Smooth muscle cell (in vitro differentiated cells): ENCODE measurements at regions not wholly inside any gene's neighbourhood (a gene's known extent, or its start where the extent isn't known, plus 50 kb on each side); places are given as distances from the start of the nearest gene placed in this dataset.

Experiments used
- DNase-seq: peaks from one replicate; lab custom pipeline; 2025; ENCODE audit not compliant: unreplicated experiment; lab: John Stamatoyannopoulos, UW
- H2AFZ ChIP-seq: fragments of 200-600 bp; sonication (generic); 2 replicates; pipeline ENCODE4 v1.6.0; 2016; ENCODE audit warnings: antibody characterized with exemption, low read depth, mild to moderate bottlenecking
- H3F3A ChIP-seq: fragments of 200-600 bp; sonication (generic); 2 replicates; pipeline ENCODE4 v1.6.0; 2017; ENCODE audit warnings: antibody characterized with exemption, low read depth
- H3K27ac ChIP-seq: fragments of 200-600 bp; sonication (generic); 2 replicates; pipeline ENCODE4 v1.5.1; 2016; ENCODE audit warnings: low read depth, mild to moderate bottlenecking
- H3K27me3 ChIP-seq: fragments of 200-600 bp; sonication (generic); 2 replicates; pipeline ENCODE4 v1.6.1; 2016; ENCODE audit warnings: low read depth, mild to moderate bottlenecking
- H3K36me3 ChIP-seq: fragments of 200-600 bp; sonication (generic); 2 replicates; pipeline ENCODE4 v1.5.1; 2016; ENCODE audit warnings: low read depth
- H3K4me1 ChIP-seq: fragments of 200-600 bp; sonication (generic); 2 replicates; pipeline ENCODE4 v1.5.1; 2016; ENCODE audit warnings: low read depth
- H3K4me2 ChIP-seq: fragments of 200-600 bp; sonication (generic); 2 replicates; pipeline ENCODE4 v1.6.0; 2016; ENCODE audit warnings: mild to moderate bottlenecking
- H3K4me3 ChIP-seq: fragments of 200-600 bp; sonication (generic); 2 replicates; pipeline ENCODE4 v1.5.1; 2016; ENCODE audit warnings: mild to moderate bottlenecking
- H3K79me2 ChIP-seq: fragments of 200-600 bp; sonication (generic); 2 replicates; pipeline ENCODE4 v1.6.0; 2016; ENCODE audit warnings: low read depth, mild to moderate bottlenecking
- H3K9ac ChIP-seq: fragments of 200-600 bp; sonication (generic); 2 replicates; pipeline ENCODE4 v1.6.0; 2016; ENCODE audit warnings: low read depth
- H3K9me3 ChIP-seq: fragments of 200-600 bp; sonication (generic); replicated peaks from 2 replicates; pipeline ENCODE4 v1.5.1; 2016; ENCODE audit warnings: low read depth
- H4K20me1 ChIP-seq: fragments of 200-600 bp; sonication (generic); 2 replicates; pipeline ENCODE4 v1.6.0; 2016; ENCODE audit warnings: low read depth
- CTCF ChIP-seq: fragments of 200-600 bp; sonication (generic); IDR thresholded peaks from 2 replicates; pipeline ENCODE4 v1.5.1; 2017; ENCODE audit warnings: borderline replicate concordance, mild to moderate bottlenecking, antibody characterized with exemption; ENCODE audit not compliant: insufficient read depth, poor library complexity, severe bottlenecking
- WGBS: methylation state at CpG from one replicate; pipeline ENCODE4 v1.1.7; 2016; ENCODE audit warnings: low lambda C conversion rate; 5-methylcytosine and 5-hydroxymethylcytosine counted together

DNA sequence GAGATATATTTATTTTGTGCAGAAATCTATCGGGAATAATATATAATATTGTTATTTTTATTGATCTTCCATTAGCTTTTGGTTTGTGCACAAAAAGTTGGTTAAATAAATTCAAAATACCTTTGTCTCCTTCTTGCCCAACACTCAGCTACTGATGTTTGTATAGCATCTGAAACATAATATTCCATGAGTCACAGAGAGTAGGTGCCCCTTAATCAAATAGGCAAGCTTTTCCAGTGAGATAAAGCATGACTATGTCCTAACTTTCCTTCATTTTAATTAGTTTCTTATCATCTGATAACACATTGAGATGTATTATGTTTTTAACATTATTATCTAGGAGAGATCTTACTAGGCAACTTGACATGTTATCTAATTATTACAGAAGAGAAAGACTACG, 432.2 kb downstream of the KIF20B start:
- Histone ChIP-seq H3K9ac (no peak overlapping the region), H3K27ac (no peak overlapping the region), H3K79me2 (no peaks in the 10 kb centered on the region), H3K4me1 (no peaks in the 10 kb centered on the region), H3K9me3 (peaks cover 17% of the 10 kb centered on the region), H3K27me3 (no peaks in the 10 kb centered on the region), H3K36me3 (peaks cover 4% of the 10 kb centered on the region), H3K4me2 (no peak overlapping the region), H4K20me1 (no peaks in the 10 kb centered on the region), H3F3A (no peaks in the 10 kb centered on the region), H2AFZ (no peak overlapping the region), H3K4me3 (no peak overlapping the region)
- 76% methylated on average over 2 of the region's 2 CpGs for whole genome bisulfite sequencing
- no peak for TF ChIP-seq CTCF
- DNase-seq = no peak

DNA sequence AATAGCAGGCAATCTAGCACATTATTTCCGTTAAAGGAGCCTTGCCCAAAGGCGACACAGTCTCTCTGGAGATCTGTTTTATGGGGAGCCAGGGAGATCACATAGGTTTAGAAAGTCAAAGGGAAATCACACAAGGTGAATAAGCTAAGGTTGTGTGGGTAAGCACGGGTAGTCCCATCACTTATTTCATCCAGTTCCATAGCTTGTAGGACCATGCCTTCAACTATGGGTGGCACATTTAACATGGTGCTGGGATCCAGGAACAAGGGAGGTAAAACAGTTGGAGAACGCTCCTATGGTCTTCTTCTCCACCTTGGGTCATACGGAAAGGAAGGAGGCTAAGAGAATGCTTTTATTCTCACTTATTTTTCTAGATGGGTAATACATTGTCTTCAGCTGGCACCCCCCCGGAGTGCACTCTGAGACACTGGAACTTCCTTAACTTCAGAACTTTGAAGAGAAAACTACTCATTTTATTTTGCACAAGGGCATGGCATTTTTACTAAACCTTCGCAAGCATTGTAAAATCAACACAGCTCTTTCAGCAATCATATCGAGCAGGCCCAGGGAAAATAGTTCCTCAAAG, 435.4 kb downstream of the KIF20B start:
- Histone ChIP-seq H3K9ac (no peak overlapping the region), H3K4me1 (no peaks in the 10 kb centered on the region), H3K79me2 (no peaks in the 10 kb centered on the region), H3K27ac (no peak overlapping the region), H3K27me3 (no peaks in the 10 kb centered on the region), H3K36me3 (peaks cover 4% of the 10 kb centered on the region), H3K9me3 (peaks cover 17% of the 10 kb centered on the region), H2AFZ (no peak overlapping the region), H3F3A (no peaks in the 10 kb centered on the region), H3K4me3 (no peak overlapping the region), H3K4me2 (no peak overlapping the region), H4K20me1 (no peaks in the 10 kb centered on the region)
- no peak for TF ChIP-seq CTCF
- DNase-seq = no peak
- WGBS = 82% methylated on average over 8 of the region's 8 CpGs

DNA sequence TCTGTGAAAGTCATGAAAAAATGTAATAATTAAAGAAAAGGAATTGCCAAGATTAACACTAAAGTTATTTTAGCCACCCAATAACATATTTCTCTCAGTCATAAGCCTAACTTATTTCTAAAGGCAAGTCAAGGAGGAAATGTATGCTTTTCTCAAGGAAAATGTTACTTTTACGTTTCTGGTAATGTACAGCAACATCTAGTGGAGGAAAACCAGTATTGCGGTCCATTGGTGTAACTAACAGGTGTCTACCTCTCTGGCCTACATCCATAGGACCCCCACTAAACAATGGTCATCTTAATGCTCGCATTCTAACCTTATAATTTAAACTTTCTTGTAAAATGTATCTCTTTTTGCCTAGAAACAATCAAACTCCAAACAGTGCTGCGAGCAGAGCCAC, 437.5 kb downstream of the KIF20B start:
- Histone ChIP-seq H3K79me2 (no peaks in the 10 kb centered on the region), H3K9me3 (peaks cover 17% of the 10 kb centered on the region), H3K4me3 (no peak overlapping the region), H2AFZ (no peak overlapping the region), H3K36me3 (no peaks in the 10 kb centered on the region), H3K4me2 (no peak overlapping the region), H3F3A (no peaks in the 10 kb centered on the region), H3K27ac (no peak overlapping the region), H3K9ac (no peak overlapping the region), H4K20me1 (no peaks in the 10 kb centered on the region), H3K4me1 (no peaks in the 10 kb centered on the region), H3K27me3 (no peaks in the 10 kb centered on the region)
- no peak for TF ChIP-seq CTCF
- DNase-seq = no peak
- WGBS = 84% methylated on average over 4 of the region's 4 CpGs

DNA sequence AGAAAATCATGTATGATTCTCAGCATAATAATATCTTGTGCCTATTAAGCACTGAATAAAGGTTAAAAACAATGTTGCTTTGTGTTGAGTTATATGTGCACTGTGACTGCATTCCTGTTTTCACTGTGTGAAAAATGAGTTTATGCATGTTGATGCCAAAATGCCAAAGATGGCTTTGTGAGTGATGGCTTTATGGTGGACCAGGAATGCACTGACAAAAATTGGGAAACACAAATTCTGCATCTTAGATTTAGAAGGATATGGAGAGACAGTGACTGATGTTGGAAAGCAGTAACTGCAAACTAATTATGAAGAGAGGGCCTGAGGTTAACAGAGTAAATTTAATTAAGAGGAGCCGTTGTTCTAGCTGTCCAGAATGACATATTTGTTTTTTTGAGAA, 440.4 kb downstream of the KIF20B start:
- H3K36me3 ChIP-seq = no peaks in the 10 kb centered on the region
- no peaks in the 10 kb centered on the region for H4K20me1 ChIP-seq
- TF ChIP-seq CTCF = no peak
- no peaks in the 10 kb centered on the region for H3F3A ChIP-seq
- H3K9ac ChIP-seq = no peak overlapping the region
- peaks cover 8% of the 10 kb centered on the region for H3K9me3 ChIP-seq
- H3K4me2 ChIP-seq = no peak overlapping the region
- H2AFZ ChIP-seq = no peak overlapping the region
- 87% methylated on average over 1 of the region's 1 CpG for WGBS
- no peaks in the 10 kb centered on the region for H3K4me1 ChIP-seq
- H3K27me3 ChIP-seq = no peaks in the 10 kb centered on the region
- no peak for DNase-seq
- no peak overlapping the region for H3K27ac ChIP-seq
- no peak overlapping the region for H3K4me3 ChIP-seq
- no peaks in the 10 kb centered on the region for H3K79me2 ChIP-seq
